BLaER1 treated with 17β-estradiol and CSF1 and Interleukin-3, amounts not matched to agents 10 nM and 100 nM (cell line): ENCODE measurements at regions not wholly inside any gene's neighbourhood (a gene's known extent, or its start where the extent isn't known, plus 50 kb on each side); places are given as distances from the start of the nearest gene placed in this dataset.

Experiments used
- H3K27ac ChIP-seq, 11 experiments: shearing (Covaris generic); formaldehyde crosslinking; 2 replicates each; pipeline ENCODE4 v1.8.1; 2022
- H3K27me3 ChIP-seq, 11 experiments: shearing (Covaris generic); formaldehyde crosslinking; 2 replicates each; pipeline ENCODE4 v1.8.1; 2022
- H3K36me3 ChIP-seq, 11 experiments: shearing (Covaris generic); formaldehyde crosslinking; 2 replicates each; pipeline ENCODE4 v1.8.1; 2022
- H3K4me1 ChIP-seq, 10 experiments: shearing (Covaris generic); formaldehyde crosslinking; 2 replicates each; pipeline ENCODE4 v1.8.1; 2022
- H3K4me2 ChIP-seq, 11 experiments: shearing (Covaris generic); formaldehyde crosslinking; 2 replicates each; pipeline ENCODE4 v1.8.1; 2022
- H3K4me3 ChIP-seq, 10 experiments: shearing (Covaris generic); formaldehyde crosslinking; 2 replicates each; pipeline ENCODE4 v1.8.1; 2022
- H3K9ac ChIP-seq, 11 experiments: shearing (Covaris generic); formaldehyde crosslinking; 2 replicates each; pipeline ENCODE4 v1.8.1; 2022
- H3K9me3 ChIP-seq, 11 experiments: shearing (Covaris generic); formaldehyde crosslinking; replicated peaks in 1 of 11; 2 replicates each; pipeline ENCODE4 v1.8.1; 2022
- H4K20me1 ChIP-seq, 11 experiments: shearing (Covaris generic); formaldehyde crosslinking; 2 replicates each; pipeline ENCODE4 v1.8.1; 2022
- Cebpa-rat ChIP-seq, 11 experiments: shearing (Covaris generic); IDR thresholded peaks; 2 replicates each; pipeline ENCODE4 v1.8.1; 2022

GRCh38 chr2:164388511-164388910 lies 232.8 kb downstream of the GRB14 start:
- peak overlapping the region in 2 of 11 experiments; percentile 4 to 42; a peak in 3 of 22 replicates for H3K27ac ChIP-seq
- H3K9ac ChIP-seq, result no peak overlapping the region
- H4K20me1 ChIP-seq, result no peaks in the 10 kb centered on the region
- H3K4me2 ChIP-seq, result peak overlapping the region in 3 of 11 experiments; percentile 22 to 60 (median 30); a peak in 5 of 22 replicates
- no peaks in the 10 kb centered on the region for H3K27me3 ChIP-seq
- H3K36me3 ChIP-seq, result no peaks in the 10 kb centered on the region
- no peak overlapping the region for H3K4me3 ChIP-seq
- H3K9me3 ChIP-seq, result no peaks in the 10 kb centered on the region
- peaks cover 0 to 15% (median 0%) of the 10 kb centered on the region in 10 experiments; a peak in 6 of 20 replicates for H3K4me1 ChIP-seq
- TF ChIP-seq Cebpa-rat (IDR thresholded peaks at IDR 0.05), result no peak

- no peaks in the 10 kb centered on the region for H4K20me1 ChIP-seq
- H3K4me1 ChIP-seq, result peaks cover 0 to 15% (median 0%) of the 10 kb centered on the region in 10 experiments; a peak in 6 of 20 replicates
- H3K4me3 ChIP-seq, result no peak overlapping the region
- H3K36me3 ChIP-seq, result no peaks in the 10 kb centered on the region
- no peak overlapping the region for H3K27ac ChIP-seq
- no peaks in the 10 kb centered on the region for H3K27me3 ChIP-seq
- H3K4me2 ChIP-seq, result no peak overlapping the region
- H3K9ac ChIP-seq, result no peak overlapping the region
- no peak for TF ChIP-seq Cebpa-rat (IDR thresholded peaks at IDR 0.05)
- no peaks in the 10 kb centered on the region for H3K9me3 ChIP-seq
Observed at GRCh38 chr2:164386231-164386630, 235.1 kb downstream of the GRB14 start.

- H4K20me1 ChIP-seq, result no peaks in the 10 kb centered on the region
- H3K9ac ChIP-seq, result no peak overlapping the region
- H3K4me1 ChIP-seq, result peaks cover 0 to 15% (median 0%) of the 10 kb centered on the region in 10 experiments; a peak in 6 of 20 replicates
- H3K36me3 ChIP-seq, result no peaks in the 10 kb centered on the region
- H3K27ac ChIP-seq, result no peak overlapping the region
- no peaks in the 10 kb centered on the region for H3K9me3 ChIP-seq
- no peaks in the 10 kb centered on the region for H3K27me3 ChIP-seq
- no peak overlapping the region for H3K4me2 ChIP-seq
- no peak overlapping the region for H3K4me3 ChIP-seq
- TF ChIP-seq Cebpa-rat (IDR thresholded peaks at IDR 0.05), result no peak
Observed at GRCh38 chr2:164384434-164384833, 236.8 kb downstream of the GRB14 start.

GRCh38 chr2:164371916-164372315 lies 249.4 kb downstream of the GRB14 start:
- H3K9ac ChIP-seq, result no peak overlapping the region
- no peaks in the 10 kb centered on the region for H3K4me1 ChIP-seq
- no peak for TF ChIP-seq Cebpa-rat (IDR thresholded peaks at IDR 0.05)
- no peak overlapping the region for H3K4me3 ChIP-seq
- H3K27ac ChIP-seq, result no peak overlapping the region
- H3K36me3 ChIP-seq, result no peaks in the 10 kb centered on the region
- H3K4me2 ChIP-seq, result no peak overlapping the region
- H4K20me1 ChIP-seq, result no peaks in the 10 kb centered on the region
- no peaks in the 10 kb centered on the region for H3K27me3 ChIP-seq
- H3K9me3 ChIP-seq, result peaks cover 14 to 29% (median 24%) of the 10 kb centered on the region in 11 experiments

GRCh38 chr2:164369366-164369765 lies 251.9 kb downstream of the GRB14 start:
- Histone ChIP-seq H4K20me1 (no peaks in the 10 kb centered on the region), H3K9me3 (peaks cover 14 to 29% (median 24%) of the 10 kb centered on the region in 11 experiments), H3K4me2 (no peak overlapping the region), H3K4me1 (no peaks in the 10 kb centered on the region), H3K36me3 (no peaks in the 10 kb centered on the region), H3K27ac (no peak overlapping the region), H3K27me3 (no peaks in the 10 kb centered on the region), H3K4me3 (no peak overlapping the region), H3K9ac (no peak overlapping the region)
- no peak for TF ChIP-seq Cebpa-rat (IDR thresholded peaks at IDR 0.05)

GRCh38 chr2:164368896-164369295 lies 252.4 kb downstream of the GRB14 start:
- no peak for TF ChIP-seq Cebpa-rat (IDR thresholded peaks at IDR 0.05)
- H3K27ac ChIP-seq, result no peak overlapping the region
- H3K4me2 ChIP-seq, result no peak overlapping the region
- no peaks in the 10 kb centered on the region for H3K4me1 ChIP-seq
- H4K20me1 ChIP-seq, result no peaks in the 10 kb centered on the region
- peaks cover 14 to 29% (median 24%) of the 10 kb centered on the region in 11 experiments for H3K9me3 ChIP-seq
- H3K9ac ChIP-seq, result no peak overlapping the region
- H3K27me3 ChIP-seq, result no peaks in the 10 kb centered on the region
- H3K4me3 ChIP-seq, result no peak overlapping the region
- no peaks in the 10 kb centered on the region for H3K36me3 ChIP-seq

- Histone ChIP-seq H3K27ac (no peak overlapping the region), H4K20me1 (no peaks in the 10 kb centered on the region)
- TF ChIP-seq Cebpa-rat (IDR thresholded peaks at IDR 0.05), result no peak
Observed at GRCh38 chr2:164363646-164364045, 257.6 kb downstream of the GRB14 start.

GRCh38 chr2:164351536-164351935 lies 269.7 kb downstream of the GRB14 start:
- H3K27me3 ChIP-seq, result no peaks in the 10 kb centered on the region
- no peak overlapping the region for H3K4me2 ChIP-seq
- no peaks in the 10 kb centered on the region for H3K36me3 ChIP-seq
- H4K20me1 ChIP-seq, result no peaks in the 10 kb centered on the region
- H3K9ac ChIP-seq, result no peak overlapping the region
- no peaks in the 10 kb centered on the region for H3K9me3 ChIP-seq
- H3K4me1 ChIP-seq, result no peaks in the 10 kb centered on the region
- H3K27ac ChIP-seq, result no peak overlapping the region
- TF ChIP-seq Cebpa-rat (IDR thresholded peaks at IDR 0.05), result no peak
- H3K4me3 ChIP-seq, result no peak overlapping the region

More at GRCh38 chr2:164363646-164364045, 257.6 kb downstream of the GRB14 start:
- Histone ChIP-seq H3K27me3 (no peaks in the 10 kb centered on the region), H3K9ac (no peak overlapping the region), H3K36me3 (no peaks in the 10 kb centered on the region), H3K4me1 (no peaks in the 10 kb centered on the region), H3K4me2 (no peak overlapping the region), H3K9me3 (no peaks in the 10 kb centered on the region), H3K4me3 (no peak overlapping the region)

GRCh38 chr2:164335947-164336346 lies 285.3 kb downstream of the GRB14 start:
- H3K9ac ChIP-seq, result no peak overlapping the region
- no peaks in the 10 kb centered on the region for H3K4me1 ChIP-seq
- H4K20me1 ChIP-seq, result no peaks in the 10 kb centered on the region
- no peak for TF ChIP-seq Cebpa-rat (IDR thresholded peaks at IDR 0.05)
- H3K4me3 ChIP-seq, result no peak overlapping the region
- H3K27ac ChIP-seq, result no peak overlapping the region
- no peaks in the 10 kb centered on the region for H3K27me3 ChIP-seq
- no peaks in the 10 kb centered on the region for H3K9me3 ChIP-seq
- H3K36me3 ChIP-seq, result no peaks in the 10 kb centered on the region
- H3K4me2 ChIP-seq, result no peak overlapping the region

GRCh38 chr2:164335128-164335527 lies 286.2 kb downstream of the GRB14 start:
- no peak overlapping the region for H3K9ac ChIP-seq
- H3K4me1 ChIP-seq, result no peaks in the 10 kb centered on the region
- no peak overlapping the region for H3K27ac ChIP-seq
- H3K36me3 ChIP-seq, result no peaks in the 10 kb centered on the region
- no peaks in the 10 kb centered on the region for H3K9me3 ChIP-seq
- no peak overlapping the region for H3K4me3 ChIP-seq
- no peak overlapping the region for H3K4me2 ChIP-seq
- no peaks in the 10 kb centered on the region; a peak in 1 of 22 replicates for H4K20me1 ChIP-seq
- no peak for TF ChIP-seq Cebpa-rat (IDR thresholded peaks at IDR 0.05)
- H3K27me3 ChIP-seq, result no peaks in the 10 kb centered on the region
